Liver (tissue), 8 donors: ENCODE measurements at regions not wholly inside any gene's neighbourhood (a gene's known extent, or its start where the extent isn't known, plus 50 kb on each side); places are given as distances from the start of the nearest gene placed in this dataset.
A peak's percentile ranks its signal among the peaks of the same experiment; 100 is the strongest.

Source experiments
- DNase-seq: peaks from one replicate; pipeline ENCODE4 v3.0.0-alpha.2; 2017; ENCODE audit warnings: low spot score
- H3K27ac ChIP-seq, 2 donors: one replicate each; pipeline ENCODE4 v1.7.0; 2013; ENCODE audit warnings: inconsistent platforms in 2 of 2, low read length in 2 of 2, control low read depth in 1 of 2, low read depth in 1 of 2, mild to moderate bottlenecking in 1 of 2
- H3K27me3 ChIP-seq, 4 donors: one replicate each; pipeline versions ENCODE4 v1.6.1 to v1.7.0; 2013; ENCODE audit warnings: low read length in 3 of 4, inconsistent platforms in 1 of 4, mild to moderate bottlenecking in 1 of 4, moderate library complexity in 1 of 4; ENCODE audit not compliant: control insufficient read depth in 4 of 4, insufficient read depth in 4 of 4
- H3K36me3 ChIP-seq, 4 donors: one replicate each; pipeline versions ENCODE4 v1.6.1 to v1.7.0; 2013; ENCODE audit warnings: low read length in 3 of 4, mild to moderate bottlenecking in 3 of 4, low read depth in 1 of 4, moderate library complexity in 1 of 4; ENCODE audit not compliant: control insufficient read depth in 4 of 4, insufficient read depth in 3 of 4
- H3K4me1 ChIP-seq, 4 donors: one replicate each; pipeline versions ENCODE4 v1.6.1 to v1.7.0; 2013; ENCODE audit warnings: low read length in 3 of 4, mild to moderate bottlenecking in 3 of 4, moderate library complexity in 1 of 4; ENCODE audit not compliant: control insufficient read depth in 4 of 4, insufficient read depth in 4 of 4
- H3K4me3 ChIP-seq, 3 donors: one replicate each; pipeline versions ENCODE4 v1.6.1 to v1.7.0; 2013; ENCODE audit warnings: low read length in 3 of 3, control low read depth in 1 of 3, low read depth in 1 of 3, mild to moderate bottlenecking in 1 of 3
- H3K9ac ChIP-seq, 2 donors: one replicate each; pipeline ENCODE4 v1.7.0; 2013; ENCODE audit warnings: low read length in 2 of 2, mild to moderate bottlenecking in 2 of 2, moderate library complexity in 2 of 2, control low read depth in 1 of 2, low read depth in 1 of 2
- H3K9me3 ChIP-seq, 4 donors: one replicate each; pipeline versions ENCODE4 v1.6.1 to v1.7.0; 2013; ENCODE audit warnings: low read length in 3 of 4; ENCODE audit not compliant: control insufficient read depth in 4 of 4
- FOXA1 ChIP-seq: IDR thresholded peaks from 2 replicates; pipeline ENCODE4 v1.6.1; 2016; ENCODE audit warnings: antibody characterized with exemption
- FOXA2 ChIP-seq: IDR thresholded peaks from 2 replicates; pipeline ENCODE4 v1.6.1; 2016; ENCODE audit warnings: antibody characterized with exemption
- GABPA ChIP-seq, 2 donors: IDR thresholded peaks in 1 of 2; conservative IDR thresholded peaks in 1 of 2; 2 replicates each; pipeline ENCODE4 v1.6.1; 2016; ENCODE audit warnings: antibody characterized with exemption in 2 of 2, mild to moderate bottlenecking in 1 of 2, moderate library complexity in 1 of 2
- HNF4A ChIP-seq, 2 donors: conservative IDR thresholded peaks; 2 replicates each; pipeline ENCODE4 v1.6.1; 2016; ENCODE audit warnings: antibody characterized with exemption in 2 of 2, mild to moderate bottlenecking in 2 of 2
- HNF4G ChIP-seq: IDR thresholded peaks from 2 replicates; pipeline ENCODE4 v1.6.1; 2016; ENCODE audit warnings: antibody characterized with exemption
- RAD21 ChIP-seq, 2 donors: IDR thresholded peaks; 2 replicates each; pipeline ENCODE4 v1.6.1; 2016; ENCODE audit warnings: antibody characterized with exemption in 2 of 2, mild to moderate bottlenecking in 2 of 2
- RXRA ChIP-seq, 2 donors: IDR thresholded peaks; 2 replicates each; pipeline ENCODE4 v1.6.1; 2017 to 2018; ENCODE audit warnings: antibody characterized with exemption in 2 of 2, mild to moderate bottlenecking in 1 of 2
- TAF1 ChIP-seq: conservative IDR thresholded peaks from 2 replicates; pipeline ENCODE4 v1.6.1; 2016; ENCODE audit warnings: antibody characterized with exemption, mild to moderate bottlenecking
- WGBS: extraction: QIAGEN DNeasy Blood & Tissue Kit; methylation state at CpG from one replicate; pipeline ENCODE4 v1.1.7; 2013; 5-methylcytosine and 5-hydroxymethylcytosine counted together
- TF ChIP-seq, protein P1 (sequence below): IDR thresholded peaks from 2 replicates; pipeline ENCODE4 v1.6.1; 2016; ENCODE audit warnings: antibody characterized with exemption, mild to moderate bottlenecking
- TF ChIP-seq, protein P2 (sequence below): IDR thresholded peaks from 2 replicates; pipeline ENCODE4 v1.6.1; 2016; ENCODE audit warnings: antibody characterized with exemption
- TF ChIP-seq, protein P3 (sequence below): fragments of 150-350 bp; IDR thresholded peaks from 2 replicates; pipeline ENCODE4 v1.5.1; 2017; ENCODE audit warnings: improper control_type of control experiment, low read depth, low read length; ENCODE audit not compliant: missing input control
- TF ChIP-seq, protein P4 (sequence below): IDR thresholded peaks from 2 replicates; pipeline ENCODE4 v1.6.1; 2016; ENCODE audit warnings: antibody characterized with exemption
- TF ChIP-seq, protein P5 (sequence below): IDR thresholded peaks from 2 replicates; pipeline ENCODE4 v1.6.1; 2016; ENCODE audit warnings: antibody characterized with exemption
- donor health status: healthy.
- donor health status: healthy.
- donor health status: healthy.
- donor health status: healthy.
- donor health status: healthy.

DNA sequence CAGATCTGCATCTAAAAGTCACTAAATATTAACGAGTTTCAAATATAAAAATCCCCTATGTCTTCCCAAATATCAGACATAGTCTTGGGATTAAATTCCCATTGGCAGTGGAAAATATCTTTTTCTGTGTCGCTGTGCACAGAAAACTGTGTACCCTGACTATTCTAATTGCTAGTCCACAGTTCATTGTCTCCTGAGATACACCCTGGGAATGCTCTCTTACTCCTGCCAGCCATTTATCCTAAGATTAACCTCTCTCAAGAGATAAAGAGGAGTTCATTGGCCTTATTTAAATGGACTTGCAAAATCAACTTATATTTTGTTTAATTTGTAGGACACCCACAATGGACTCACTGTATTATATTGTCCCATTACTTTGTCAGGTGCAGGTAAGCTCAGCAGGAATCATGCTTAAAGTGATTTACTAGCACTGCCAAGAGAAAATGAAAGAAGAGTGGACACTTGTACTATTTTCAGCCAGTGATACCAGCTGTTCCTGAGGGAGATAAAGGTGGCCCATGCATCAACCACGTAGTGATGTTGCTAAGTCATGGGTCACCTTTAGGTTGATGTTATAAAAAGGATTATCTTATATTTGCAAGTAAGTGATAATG, 553.8 kb downstream of the PIK3C3 start (continued):
- TF ChIP-seq, protein P1, sequence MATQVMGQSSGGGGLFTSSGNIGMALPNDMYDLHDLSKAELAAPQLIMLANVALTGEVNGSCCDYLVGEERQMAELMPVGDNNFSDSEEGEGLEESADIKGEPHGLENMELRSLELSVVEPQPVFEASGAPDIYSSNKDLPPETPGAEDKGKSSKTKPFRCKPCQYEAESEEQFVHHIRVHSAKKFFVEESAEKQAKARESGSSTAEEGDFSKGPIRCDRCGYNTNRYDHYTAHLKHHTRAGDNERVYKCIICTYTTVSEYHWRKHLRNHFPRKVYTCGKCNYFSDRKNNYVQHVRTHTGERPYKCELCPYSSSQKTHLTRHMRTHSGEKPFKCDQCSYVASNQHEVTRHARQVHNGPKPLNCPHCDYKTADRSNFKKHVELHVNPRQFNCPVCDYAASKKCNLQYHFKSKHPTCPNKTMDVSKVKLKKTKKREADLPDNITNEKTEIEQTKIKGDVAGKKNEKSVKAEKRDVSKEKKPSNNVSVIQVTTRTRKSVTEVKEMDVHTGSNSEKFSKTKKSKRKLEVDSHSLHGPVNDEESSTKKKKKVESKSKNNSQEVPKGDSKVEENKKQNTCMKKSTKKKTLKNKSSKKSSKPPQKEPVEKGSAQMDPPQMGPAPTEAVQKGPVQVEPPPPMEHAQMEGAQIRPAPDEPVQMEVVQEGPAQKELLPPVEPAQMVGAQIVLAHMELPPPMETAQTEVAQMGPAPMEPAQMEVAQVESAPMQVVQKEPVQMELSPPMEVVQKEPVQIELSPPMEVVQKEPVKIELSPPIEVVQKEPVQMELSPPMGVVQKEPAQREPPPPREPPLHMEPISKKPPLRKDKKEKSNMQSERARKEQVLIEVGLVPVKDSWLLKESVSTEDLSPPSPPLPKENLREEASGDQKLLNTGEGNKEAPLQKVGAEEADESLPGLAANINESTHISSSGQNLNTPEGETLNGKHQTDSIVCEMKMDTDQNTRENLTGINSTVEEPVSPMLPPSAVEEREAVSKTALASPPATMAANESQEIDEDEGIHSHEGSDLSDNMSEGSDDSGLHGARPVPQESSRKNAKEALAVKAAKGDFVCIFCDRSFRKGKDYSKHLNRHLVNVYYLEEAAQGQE = no peak
- TF ChIP-seq, protein P2, sequence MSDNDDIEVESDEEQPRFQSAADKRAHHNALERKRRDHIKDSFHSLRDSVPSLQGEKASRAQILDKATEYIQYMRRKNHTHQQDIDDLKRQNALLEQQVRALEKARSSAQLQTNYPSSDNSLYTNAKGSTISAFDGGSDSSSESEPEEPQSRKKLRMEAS = no peak
- TF ChIP-seq RAD21 (IDR thresholded peaks at IDR 0.05) (no peak), GABPA (IDR thresholded peaks at IDR 0.05 in 1 of 2, conservative IDR thresholded peaks at IDR 0.05 in 1 of 2) (no peak), FOXA2 (no peak)

DNA sequence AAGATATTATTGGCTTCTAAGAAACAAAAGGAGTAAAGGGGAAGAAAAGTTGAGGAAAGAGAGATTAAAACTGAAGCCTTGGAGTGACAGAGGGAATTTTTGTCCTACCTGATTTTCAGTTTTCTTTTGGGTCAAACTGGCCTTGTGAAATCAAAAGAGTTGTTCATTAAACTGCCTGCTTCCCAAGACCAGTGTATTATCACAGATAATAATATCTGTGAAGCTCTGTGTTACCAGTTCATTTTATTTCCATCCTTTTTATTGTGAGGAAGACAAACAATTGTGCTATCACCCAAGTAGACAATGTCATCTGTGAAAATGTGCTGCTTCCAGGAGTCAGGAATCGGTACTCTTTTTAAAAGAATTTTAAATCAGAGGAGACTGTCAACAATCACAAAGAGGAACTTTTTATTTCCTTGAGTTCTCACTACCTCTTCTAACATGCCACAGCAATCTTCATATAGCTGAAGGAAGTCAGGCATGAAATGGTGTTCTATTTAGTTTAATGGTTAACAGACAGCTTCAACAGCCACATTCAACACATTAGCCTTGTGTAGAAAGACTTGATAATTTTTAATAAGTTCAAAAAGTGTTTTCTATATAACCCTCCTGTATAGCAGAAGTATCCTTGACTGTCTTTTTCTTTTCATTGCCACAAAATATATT, 554.8 kb downstream of the PIK3C3 start:
- H3K4me3 ChIP-seq = no peak overlapping the region
- no peaks in the 10 kb centered on the region for H3K27me3 ChIP-seq
- WGBS = 89% methylated on average over 1 of the region's 1 CpG
- peaks cover 0 to 6% (median 1%) of the 10 kb centered on the region in 4 donors for H3K4me1 ChIP-seq
- H3K36me3 ChIP-seq = no peaks in the 10 kb centered on the region
- TF ChIP-seq GABPA (IDR thresholded peaks at IDR 0.05 in 1 of 2, conservative IDR thresholded peaks at IDR 0.05 in 1 of 2) (no peak), RAD21 (IDR thresholded peaks at IDR 0.05) (peak in 1 of 2 donors; percentile 4)
- TF ChIP-seq, protein P3, sequence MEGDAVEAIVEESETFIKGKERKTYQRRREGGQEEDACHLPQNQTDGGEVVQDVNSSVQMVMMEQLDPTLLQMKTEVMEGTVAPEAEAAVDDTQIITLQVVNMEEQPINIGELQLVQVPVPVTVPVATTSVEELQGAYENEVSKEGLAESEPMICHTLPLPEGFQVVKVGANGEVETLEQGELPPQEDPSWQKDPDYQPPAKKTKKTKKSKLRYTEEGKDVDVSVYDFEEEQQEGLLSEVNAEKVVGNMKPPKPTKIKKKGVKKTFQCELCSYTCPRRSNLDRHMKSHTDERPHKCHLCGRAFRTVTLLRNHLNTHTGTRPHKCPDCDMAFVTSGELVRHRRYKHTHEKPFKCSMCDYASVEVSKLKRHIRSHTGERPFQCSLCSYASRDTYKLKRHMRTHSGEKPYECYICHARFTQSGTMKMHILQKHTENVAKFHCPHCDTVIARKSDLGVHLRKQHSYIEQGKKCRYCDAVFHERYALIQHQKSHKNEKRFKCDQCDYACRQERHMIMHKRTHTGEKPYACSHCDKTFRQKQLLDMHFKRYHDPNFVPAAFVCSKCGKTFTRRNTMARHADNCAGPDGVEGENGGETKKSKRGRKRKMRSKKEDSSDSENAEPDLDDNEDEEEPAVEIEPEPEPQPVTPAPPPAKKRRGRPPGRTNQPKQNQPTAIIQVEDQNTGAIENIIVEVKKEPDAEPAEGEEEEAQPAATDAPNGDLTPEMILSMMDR = no peak
- H3K27ac ChIP-seq = no peak overlapping the region
- DNase-seq = no peak
- no peaks in the 10 kb centered on the region for H3K9me3 ChIP-seq
- H3K9ac ChIP-seq = no peak overlapping the region

DNA sequence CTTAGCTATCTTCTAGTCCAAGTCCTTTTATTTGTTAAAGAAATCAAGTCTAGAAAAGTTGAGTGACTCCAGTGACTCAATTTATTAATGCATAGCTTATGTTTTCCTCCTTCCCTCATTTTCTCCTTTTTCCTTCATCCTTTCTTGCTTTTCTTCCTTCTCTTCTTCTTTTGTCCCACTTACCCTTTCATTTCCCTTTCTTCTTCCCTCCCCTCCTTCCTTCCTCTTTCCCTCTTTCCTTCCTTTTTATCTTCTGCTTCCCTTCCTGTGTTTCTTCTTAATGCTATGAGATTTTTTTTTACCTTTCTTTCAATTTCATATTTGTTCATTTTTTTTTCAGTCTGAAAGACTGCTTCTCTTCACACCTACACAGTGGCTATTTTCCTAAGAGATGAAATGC, 555.5 kb downstream of the PIK3C3 start:
- Histone ChIP-seq H3K9me3 (no peaks in the 10 kb centered on the region), H3K27me3 (no peaks in the 10 kb centered on the region), H3K4me3 (no peak overlapping the region), H3K4me1 (peaks cover 0 to 6% (median 1%) of the 10 kb centered on the region in 4 donors), H3K36me3 (no peaks in the 10 kb centered on the region), H3K9ac (no peak overlapping the region), H3K27ac (no peak overlapping the region)
- no peak for DNase-seq
- TF ChIP-seq, protein P1 = no peak
- TF ChIP-seq RXRA (IDR thresholded peaks at IDR 0.05) (no peak), FOXA1 (no peak), TAF1 (no peak), HNF4G (no peak), GABPA (IDR thresholded peaks at IDR 0.05 in 1 of 2, conservative IDR thresholded peaks at IDR 0.05 in 1 of 2) (no peak), HNF4A (conservative IDR thresholded peaks at IDR 0.05) (no peak)
- TF ChIP-seq, protein P4, sequence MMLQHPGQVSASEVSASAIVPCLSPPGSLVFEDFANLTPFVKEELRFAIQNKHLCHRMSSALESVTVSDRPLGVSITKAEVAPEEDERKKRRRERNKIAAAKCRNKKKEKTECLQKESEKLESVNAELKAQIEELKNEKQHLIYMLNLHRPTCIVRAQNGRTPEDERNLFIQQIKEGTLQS = no peak
- TF ChIP-seq, protein P5, sequence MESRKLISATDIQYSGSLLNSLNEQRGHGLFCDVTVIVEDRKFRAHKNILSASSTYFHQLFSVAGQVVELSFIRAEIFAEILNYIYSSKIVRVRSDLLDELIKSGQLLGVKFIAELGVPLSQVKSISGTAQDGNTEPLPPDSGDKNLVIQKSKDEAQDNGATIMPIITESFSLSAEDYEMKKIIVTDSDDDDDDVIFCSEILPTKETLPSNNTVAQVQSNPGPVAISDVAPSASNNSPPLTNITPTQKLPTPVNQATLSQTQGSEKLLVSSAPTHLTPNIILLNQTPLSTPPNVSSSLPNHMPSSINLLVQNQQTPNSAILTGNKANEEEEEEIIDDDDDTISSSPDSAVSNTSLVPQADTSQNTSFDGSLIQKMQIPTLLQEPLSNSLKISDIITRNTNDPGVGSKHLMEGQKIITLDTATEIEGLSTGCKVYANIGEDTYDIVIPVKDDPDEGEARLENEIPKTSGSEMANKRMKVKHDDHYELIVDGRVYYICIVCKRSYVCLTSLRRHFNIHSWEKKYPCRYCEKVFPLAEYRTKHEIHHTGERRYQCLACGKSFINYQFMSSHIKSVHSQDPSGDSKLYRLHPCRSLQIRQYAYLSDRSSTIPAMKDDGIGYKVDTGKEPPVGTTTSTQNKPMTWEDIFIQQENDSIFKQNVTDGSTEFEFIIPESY = no peak
- TF ChIP-seq, protein P2 = no peak
